ENCODE measurements at regions not wholly inside any gene's neighbourhood (a gene's known extent, or its start where the extent isn't known, plus 50 kb on each side); places are given as distances from the start of the nearest gene placed in this dataset.

DNA sequence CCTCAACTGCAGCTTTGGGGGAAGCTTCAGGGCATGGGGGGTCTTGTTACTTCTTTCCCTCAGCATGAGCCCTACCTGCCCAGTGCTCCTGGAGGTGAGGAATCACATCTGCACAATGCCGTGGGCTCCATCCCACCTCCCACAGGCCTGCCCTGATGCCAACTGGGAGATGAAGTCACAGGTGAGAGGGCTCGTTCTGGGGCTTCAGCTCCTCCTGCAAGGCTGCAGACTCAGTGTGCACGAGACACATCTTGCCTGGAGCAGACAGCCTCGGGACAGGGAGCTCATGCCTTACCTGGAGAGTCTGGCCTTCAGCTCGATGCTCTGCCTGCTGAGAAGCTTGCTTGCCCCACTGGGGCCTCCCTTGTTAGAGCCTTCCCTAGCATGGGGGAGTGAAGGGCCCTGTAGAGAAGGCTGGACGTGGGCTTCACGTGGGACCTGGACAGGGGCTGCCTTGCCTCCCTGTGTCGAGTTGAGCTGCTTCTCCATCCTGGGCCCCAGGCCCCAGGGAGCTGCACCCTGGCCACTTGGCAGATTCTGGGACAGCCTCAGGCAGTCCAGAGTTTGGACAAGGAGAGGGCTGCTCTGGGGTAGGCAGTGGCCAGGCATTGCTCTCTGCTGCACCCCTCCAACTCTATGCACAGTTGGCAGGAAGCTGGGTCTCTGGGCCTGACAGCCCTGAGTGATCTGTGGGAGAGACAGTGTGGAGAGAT lies 171.4 kb downstream of the KIF26A start:
- no peak overlapping the region for H3K27ac ChIP-seq (ENCODE audit: low read depth, low read length)
- no peaks in the 10 kb centered on the region for H3K36me3 ChIP-seq (ENCODE audit: insufficient read depth, low read length)
- H3K4me3 ChIP-seq (ENCODE audit: low read depth, low read length): no peak overlapping the region
- no peaks in the 10 kb centered on the region for H3K79me2 ChIP-seq (ENCODE audit: control insufficient read depth, insufficient read depth, low read length, unreplicated experiment)
- no peaks in the 10 kb centered on the region for H3K4me1 ChIP-seq (ENCODE audit: control insufficient read depth, insufficient read depth, low read length, unreplicated experiment)
- H3K27me3 ChIP-seq (ENCODE audit: insufficient read depth, low read length): peaks cover 30% of the 10 kb centered on the region
- H2AFZ ChIP-seq (ENCODE audit: low read length, unreplicated experiment): no peak overlapping the region

DNA sequence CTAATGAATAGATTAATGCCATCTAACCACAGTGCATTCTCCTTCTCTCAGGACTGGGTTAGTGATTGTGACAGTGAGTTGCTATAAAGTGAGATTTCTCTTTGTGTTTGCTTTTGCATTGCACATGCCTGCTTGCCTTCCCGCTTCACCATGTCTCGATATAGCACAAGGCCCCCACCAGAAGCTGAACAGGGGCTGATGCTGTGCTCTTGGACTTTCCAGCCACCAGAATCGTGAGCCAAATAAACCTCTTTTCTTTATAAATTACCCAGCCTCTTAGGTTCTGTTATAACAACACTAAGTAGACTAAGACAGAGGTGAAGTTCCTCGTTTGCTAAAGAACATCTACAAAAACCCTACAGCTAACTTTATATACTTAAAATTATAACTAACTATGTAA lies 173.0 kb downstream of the KIF26A start:
- no peaks in the 10 kb centered on the region for H3K4me1 ChIP-seq (ENCODE audit: control insufficient read depth, insufficient read depth, low read length, unreplicated experiment)
- no peaks in the 10 kb centered on the region for H3K36me3 ChIP-seq (ENCODE audit: insufficient read depth, low read length)
- no peak overlapping the region for H2AFZ ChIP-seq (ENCODE audit: low read length, unreplicated experiment)
- H3K27ac ChIP-seq (ENCODE audit: low read depth, low read length): no peak overlapping the region
- peaks cover 25% of the 10 kb centered on the region for H3K27me3 ChIP-seq (ENCODE audit: insufficient read depth, low read length)
- H3K4me3 ChIP-seq (ENCODE audit: low read depth, low read length): no peak overlapping the region
- no peaks in the 10 kb centered on the region for H3K79me2 ChIP-seq (ENCODE audit: control insufficient read depth, insufficient read depth, low read length, unreplicated experiment)

DNA sequence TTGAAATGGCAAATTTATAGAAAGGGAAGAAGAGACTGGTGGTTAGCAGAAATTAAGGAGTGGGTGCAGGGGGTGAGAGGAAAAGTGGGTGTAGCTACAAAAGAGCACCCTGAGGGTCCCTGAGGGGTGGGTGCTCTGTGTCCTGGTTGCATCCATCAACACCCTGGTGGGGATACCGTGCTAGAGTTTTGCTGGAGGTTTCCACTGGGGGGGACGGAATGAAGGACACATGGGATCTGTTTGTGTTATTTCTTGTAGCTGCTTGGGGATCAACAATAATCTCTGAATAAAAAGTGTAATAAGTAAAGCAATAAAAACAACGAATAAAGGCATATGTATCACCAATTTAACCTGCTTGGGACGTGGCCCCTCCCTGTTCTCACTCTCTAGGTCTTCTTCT lies 175.3 kb downstream of the KIF26A start:
- Histone ChIP-seq H3K36me3 (ENCODE audit: insufficient read depth, low read length) (no peaks in the 10 kb centered on the region), H3K4me3 (ENCODE audit: low read depth, low read length) (no peak overlapping the region), H3K27me3 (ENCODE audit: insufficient read depth, low read length) (peaks cover 43% of the 10 kb centered on the region), H3K4me1 (ENCODE audit: control insufficient read depth, insufficient read depth, low read length, unreplicated experiment) (no peaks in the 10 kb centered on the region), H3K79me2 (ENCODE audit: control insufficient read depth, insufficient read depth, low read length, unreplicated experiment) (no peaks in the 10 kb centered on the region), H3K27ac (ENCODE audit: low read depth, low read length) (no peak overlapping the region), H2AFZ (ENCODE audit: low read length, unreplicated experiment) (no peak overlapping the region)

DNA sequence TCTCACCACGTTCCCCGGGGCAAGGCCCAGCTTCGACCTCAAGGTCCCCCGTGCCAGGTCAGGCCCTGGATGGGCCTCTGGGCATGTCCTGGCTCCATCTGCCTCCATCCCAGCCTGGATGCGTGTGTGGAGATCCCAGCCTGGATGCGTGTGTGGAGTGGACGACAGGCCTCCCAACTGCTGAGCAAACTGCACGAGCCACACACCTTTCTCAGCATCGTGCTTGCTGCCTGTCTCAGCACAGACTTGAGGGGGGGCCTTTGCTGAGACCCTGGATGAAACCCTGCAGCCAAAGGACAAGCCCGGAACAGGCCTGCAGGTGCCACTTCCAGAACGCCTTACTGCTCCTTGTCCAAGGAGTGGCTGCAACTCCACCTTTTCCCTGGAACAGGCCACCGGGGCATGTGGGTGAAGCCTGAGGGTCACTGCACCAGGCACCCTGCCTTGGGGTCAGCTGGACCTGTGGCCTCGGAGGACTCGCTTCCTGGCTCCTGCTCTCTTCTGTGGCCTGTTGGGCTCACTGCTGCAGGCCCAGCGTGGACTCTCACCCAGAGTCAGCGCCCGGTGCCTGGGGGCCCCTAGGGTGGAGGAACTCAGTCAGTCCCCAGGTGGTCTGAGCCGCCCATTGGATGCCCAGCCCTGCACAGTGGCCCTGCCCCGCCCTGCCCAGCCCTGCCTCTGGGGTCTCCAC lies 176.0 kb downstream of the KIF26A start:
- H3K27ac ChIP-seq (ENCODE audit: low read depth, low read length): no peak overlapping the region
- no peaks in the 10 kb centered on the region for H3K36me3 ChIP-seq (ENCODE audit: insufficient read depth, low read length)
- no peaks in the 10 kb centered on the region for H3K79me2 ChIP-seq (ENCODE audit: control insufficient read depth, insufficient read depth, low read length, unreplicated experiment)
- peaks cover 45% of the 10 kb centered on the region for H3K27me3 ChIP-seq (ENCODE audit: insufficient read depth, low read length)
- H3K4me1 ChIP-seq (ENCODE audit: control insufficient read depth, insufficient read depth, low read length, unreplicated experiment): no peaks in the 10 kb centered on the region
- no peak overlapping the region for H2AFZ ChIP-seq (ENCODE audit: low read length, unreplicated experiment)
- no peak overlapping the region for H3K4me3 ChIP-seq (ENCODE audit: low read depth, low read length)

DNA sequence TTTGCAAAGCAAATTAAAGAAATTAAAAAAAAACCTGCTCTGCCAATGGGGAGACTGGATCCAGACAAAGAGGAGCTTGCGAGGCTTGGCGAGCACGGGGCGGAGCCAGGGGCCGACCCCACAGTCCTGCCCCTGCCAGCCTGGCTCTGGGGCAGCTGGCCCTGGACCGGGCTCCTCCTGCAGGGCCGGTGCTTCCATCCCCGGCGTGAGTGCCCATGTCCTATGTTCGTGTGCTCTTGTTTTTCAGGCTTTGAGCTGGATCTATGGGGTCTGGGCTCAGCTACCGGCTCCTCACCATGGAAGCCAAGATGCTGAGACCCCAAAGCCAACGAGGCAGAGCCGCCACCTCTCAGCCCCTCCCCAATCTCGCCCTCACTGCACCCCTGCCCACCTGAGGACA lies 176.8 kb downstream of the KIF26A start:
- H2AFZ ChIP-seq (ENCODE audit: low read length, unreplicated experiment): no peak overlapping the region
- H3K79me2 ChIP-seq (ENCODE audit: control insufficient read depth, insufficient read depth, low read length, unreplicated experiment): no peaks in the 10 kb centered on the region
- H3K27ac ChIP-seq (ENCODE audit: low read depth, low read length): no peak overlapping the region
- H3K36me3 ChIP-seq (ENCODE audit: insufficient read depth, low read length): no peaks in the 10 kb centered on the region
- no peak overlapping the region for H3K4me3 ChIP-seq (ENCODE audit: low read depth, low read length)
- H3K4me1 ChIP-seq (ENCODE audit: control insufficient read depth, insufficient read depth, low read length, unreplicated experiment): no peaks in the 10 kb centered on the region
- H3K27me3 ChIP-seq (ENCODE audit: insufficient read depth, low read length): peaks cover 51% of the 10 kb centered on the region

DNA sequence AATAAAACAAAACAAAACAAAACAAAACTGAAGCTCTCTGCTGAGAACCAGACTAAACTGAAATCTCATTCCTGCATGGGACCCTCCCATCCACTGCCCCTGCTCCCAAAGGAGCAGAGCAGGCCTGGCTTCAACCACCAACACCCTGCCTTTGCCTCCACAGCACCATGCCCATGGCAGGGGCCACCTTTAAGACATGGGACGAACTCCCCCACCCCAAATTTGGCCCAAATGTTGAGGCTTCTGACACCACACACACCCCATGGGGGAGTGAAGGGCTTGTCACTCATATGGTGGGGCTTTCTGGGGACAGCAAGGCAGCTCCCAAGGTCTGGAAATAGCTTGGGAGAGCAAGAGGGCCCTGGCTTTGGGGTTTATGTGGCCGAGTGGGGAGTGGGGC lies 177.2 kb downstream of the KIF26A start:
- H3K4me1 ChIP-seq (ENCODE audit: control insufficient read depth, insufficient read depth, low read length, unreplicated experiment): no peaks in the 10 kb centered on the region
- H3K36me3 ChIP-seq (ENCODE audit: insufficient read depth, low read length): no peaks in the 10 kb centered on the region
- no peak overlapping the region for H2AFZ ChIP-seq (ENCODE audit: low read length, unreplicated experiment)
- H3K4me3 ChIP-seq (ENCODE audit: low read depth, low read length): no peak overlapping the region
- no peak overlapping the region for H3K27ac ChIP-seq (ENCODE audit: low read depth, low read length)
- no peaks in the 10 kb centered on the region for H3K79me2 ChIP-seq (ENCODE audit: control insufficient read depth, insufficient read depth, low read length, unreplicated experiment)
- H3K27me3 ChIP-seq (ENCODE audit: insufficient read depth, low read length): peaks cover 51% of the 10 kb centered on the region

DNA sequence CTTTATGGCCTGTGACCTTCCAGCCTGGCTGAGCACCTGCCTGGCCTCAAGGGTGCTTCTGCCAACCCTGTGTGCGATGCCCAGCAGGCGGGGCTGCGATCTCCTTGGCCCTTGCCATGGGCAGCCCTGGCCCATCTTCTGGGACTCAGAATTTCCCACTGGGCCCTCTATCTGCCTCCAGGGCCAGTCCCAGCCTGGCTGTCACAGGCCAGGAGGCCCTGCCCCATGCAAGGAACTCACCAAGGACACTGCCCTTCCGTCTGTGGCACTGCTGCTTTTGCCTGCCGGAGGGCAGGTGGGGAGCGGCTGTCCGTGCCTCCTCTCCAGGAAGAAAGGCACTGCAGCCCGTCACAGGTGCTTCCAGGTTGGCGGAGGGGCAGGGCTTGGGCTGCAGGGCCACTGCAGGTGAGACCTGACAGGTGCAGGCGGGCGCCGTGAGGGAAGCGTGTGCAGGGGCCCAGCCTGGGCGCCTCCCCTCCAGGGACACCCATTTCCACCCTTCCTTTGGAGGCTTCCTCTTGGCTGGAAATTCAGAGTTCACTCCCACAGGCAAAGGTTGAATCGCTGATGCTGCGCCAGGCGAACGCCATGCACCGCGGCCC lies 177.8 kb downstream of the KIF26A start:
- Histone ChIP-seq H3K79me2 (ENCODE audit: control insufficient read depth, insufficient read depth, low read length, unreplicated experiment) (no peaks in the 10 kb centered on the region), H3K27me3 (ENCODE audit: insufficient read depth, low read length) (peaks cover 53% of the 10 kb centered on the region), H3K4me1 (ENCODE audit: control insufficient read depth, insufficient read depth, low read length, unreplicated experiment) (no peaks in the 10 kb centered on the region), H3K27ac (ENCODE audit: low read depth, low read length) (no peak overlapping the region), H2AFZ (ENCODE audit: low read length, unreplicated experiment) (no peak overlapping the region), H3K36me3 (ENCODE audit: insufficient read depth, low read length) (no peaks in the 10 kb centered on the region), H3K4me3 (ENCODE audit: low read depth, low read length) (no peak overlapping the region)

DNA sequence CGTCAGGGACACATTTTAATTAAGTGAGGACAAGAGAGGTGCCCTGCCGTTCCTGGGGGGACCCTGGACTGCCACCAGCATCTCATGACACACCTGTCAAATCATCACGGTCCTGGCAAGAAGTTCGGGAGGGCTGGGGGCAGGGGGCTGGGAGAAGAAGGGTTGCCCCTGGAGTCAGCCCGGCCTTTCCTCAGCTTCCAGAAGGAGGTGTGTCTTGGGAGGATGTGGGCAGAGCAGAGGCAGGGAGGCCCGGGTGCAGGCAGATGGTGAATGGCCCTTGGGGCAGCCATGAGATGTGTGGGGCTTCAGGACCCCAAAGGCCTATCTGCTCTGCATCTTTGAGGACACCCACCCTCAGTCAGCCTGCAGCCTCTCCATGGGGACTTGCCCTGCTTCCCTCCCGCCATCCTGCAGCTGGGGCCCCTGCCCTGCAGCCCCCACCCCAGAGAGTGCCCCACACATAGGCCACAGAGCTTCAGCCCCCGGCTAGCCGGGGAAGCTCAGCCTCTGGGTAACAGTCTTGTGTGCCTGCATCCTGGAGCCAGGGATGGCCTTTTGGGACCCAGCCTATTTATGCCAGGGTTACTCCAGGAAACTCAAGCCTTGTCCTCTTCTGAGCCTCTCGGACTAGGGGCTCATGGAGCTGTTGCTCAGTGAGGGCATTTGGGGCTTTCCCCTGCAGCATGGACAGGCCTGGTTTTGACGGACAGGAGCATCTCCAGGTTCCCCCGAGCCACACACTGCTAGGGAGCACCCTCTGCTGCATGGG lies 178.5 kb downstream of the KIF26A start:
- Histone ChIP-seq H3K36me3 (ENCODE audit: insufficient read depth, low read length) (no peaks in the 10 kb centered on the region), H3K27me3 (ENCODE audit: insufficient read depth, low read length) (peaks cover 54% of the 10 kb centered on the region; the same call in 1 of the 2 replicates), H3K4me3 (ENCODE audit: low read depth, low read length) (no peak overlapping the region)

DNA sequence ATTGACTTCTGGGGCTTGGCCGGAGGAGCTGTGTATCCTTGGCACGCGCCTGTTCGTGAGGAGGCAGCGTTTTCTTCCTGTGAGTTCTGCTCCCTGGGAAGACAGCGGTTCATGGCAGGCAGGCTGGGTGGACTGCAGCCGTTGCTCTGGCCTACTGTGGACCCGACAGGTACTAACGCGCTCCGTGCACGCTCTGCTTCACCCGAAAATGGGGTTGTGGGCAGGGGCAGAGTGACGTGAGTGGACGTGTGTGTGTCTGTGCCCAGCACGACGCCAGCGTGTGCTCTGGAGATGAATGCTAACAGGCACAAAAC lies 179.1 kb downstream of the KIF26A start:
- Histone ChIP-seq H3K79me2 (ENCODE audit: control insufficient read depth, insufficient read depth, low read length, unreplicated experiment) (no peaks in the 10 kb centered on the region), H3K27me3 (ENCODE audit: insufficient read depth, low read length) (peaks cover 49% of the 10 kb centered on the region; the same call in 1 of the 2 replicates), H3K4me1 (ENCODE audit: control insufficient read depth, insufficient read depth, low read length, unreplicated experiment) (no peaks in the 10 kb centered on the region), H3K27ac (ENCODE audit: low read depth, low read length) (no peak overlapping the region), H3K4me3 (ENCODE audit: low read depth, low read length) (no peak overlapping the region), H3K36me3 (ENCODE audit: insufficient read depth, low read length) (no peaks in the 10 kb centered on the region), H2AFZ (ENCODE audit: low read length, unreplicated experiment) (no peak overlapping the region)

More for the DNA sequence above, 178.5 kb downstream of the KIF26A start:
- no peaks in the 10 kb centered on the region for H3K79me2 ChIP-seq (ENCODE audit: control insufficient read depth, insufficient read depth, low read length, unreplicated experiment)
- H3K4me1 ChIP-seq (ENCODE audit: control insufficient read depth, insufficient read depth, low read length, unreplicated experiment): no peaks in the 10 kb centered on the region
- no peak overlapping the region for H2AFZ ChIP-seq (ENCODE audit: low read length, unreplicated experiment)
- no peak overlapping the region for H3K27ac ChIP-seq (ENCODE audit: low read depth, low read length)

DNA sequence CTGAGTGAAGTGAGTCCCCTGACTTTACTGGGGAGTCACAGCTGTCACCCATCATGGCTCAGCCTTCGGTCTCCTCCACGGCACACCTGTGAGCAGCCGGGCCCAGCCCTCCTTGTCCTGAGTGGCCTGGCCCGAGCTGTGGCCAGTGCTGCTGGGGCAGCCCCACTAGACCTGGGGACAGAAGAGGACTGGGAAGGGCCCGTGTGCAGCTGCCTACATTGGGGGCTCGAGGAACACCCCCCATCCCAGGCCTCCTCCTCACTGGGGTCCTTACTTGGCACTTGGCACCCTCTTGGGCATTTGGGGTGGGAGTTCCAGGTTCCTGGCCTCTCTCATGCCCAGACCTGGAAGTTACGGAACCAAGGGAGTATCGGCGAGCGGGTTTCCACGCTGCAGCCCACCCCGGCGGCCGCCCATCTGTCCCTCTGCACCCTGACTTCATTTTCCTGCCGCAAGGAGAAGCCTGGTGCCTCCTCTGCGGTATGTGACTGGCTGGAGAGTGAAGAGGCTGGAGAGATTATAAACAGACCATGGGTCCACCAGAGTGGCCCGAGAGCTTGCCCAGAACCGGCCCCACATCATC lies 179.7 kb downstream of the KIF26A start:
- Histone ChIP-seq H3K4me1 (ENCODE audit: control insufficient read depth, insufficient read depth, low read length, unreplicated experiment) (no peaks in the 10 kb centered on the region), H3K27me3 (ENCODE audit: insufficient read depth, low read length) (peaks cover 42% of the 10 kb centered on the region; the same call in 1 of the 2 replicates), H3K36me3 (ENCODE audit: insufficient read depth, low read length) (no peaks in the 10 kb centered on the region), H3K27ac (ENCODE audit: low read depth, low read length) (no peak overlapping the region), H3K79me2 (ENCODE audit: control insufficient read depth, insufficient read depth, low read length, unreplicated experiment) (no peaks in the 10 kb centered on the region), H3K4me3 (ENCODE audit: low read depth, low read length) (no peak overlapping the region), H2AFZ (ENCODE audit: low read length, unreplicated experiment) (no peak overlapping the region)

Data from ACC112 (cell line).